SK-N-SH (cell line): ENCODE measurements at regions not wholly inside any gene's neighbourhood (a gene's known extent, or its start where the extent isn't known, plus 50 kb on each side); places are given as distances from the start of the nearest gene placed in this dataset.

Experiments
- CTCF ChIA-PET: fragments of 300-600, 350-600 bp; formaldehyde crosslinking; extraction: SDS; loops from one replicate; lab custom pipeline; 2021; lab: Yijun Ruan, JAX
- POLR2A ChIA-PET: fragments of 350-600 bp; sonication (Branson Sonifier 250); formaldehyde crosslinking; extraction: SDS; loops from one replicate; lab custom pipeline; 2020; ENCODE audit warnings: antibody characterized with exemption, inconsistent platforms; lab: Yijun Ruan, JAX
- DNase-seq: peaks from one replicate; pipeline ENCODE4 v3.0.0; 2012
- H2AFZ ChIP-seq: fragments of 200-600 bp; sonication (generic); 2 replicates; pipeline ENCODE4 v1.8.1; 2016; ENCODE audit warnings: antibody characterized with exemption, mild to moderate bottlenecking, low read depth
- H3F3A ChIP-seq: fragments of 200-600 bp; sonication (generic); replicated peaks from 2 replicates; pipeline ENCODE3; 2016; ENCODE audit warnings: antibody characterized with exemption, mild to moderate bottlenecking; ENCODE audit not compliant: insufficient read depth
- H3K27ac ChIP-seq, 2 experiments: fragments of 200-500 bp in 1 of 2; fragments of 200-600 bp in 1 of 2; sonication (Bioruptor generic) in 1 of 2; sonication (generic), shearing (Covaris generic) in 1 of 2; 2 replicates each; pipeline versions ENCODE4 v1.5.1 to v1.6.1; 2014 to 2016; ENCODE audit warnings: low read depth in 2 of 2, inconsistent platforms in 1 of 2, low read length in 1 of 2, mild to moderate bottlenecking in 1 of 2, mixed read lengths in 1 of 2
- H3K27me3 ChIP-seq: fragments of 200-600 bp; sonication (generic), shearing (Covaris generic); 2 replicates; pipeline ENCODE4 v1.6.1; 2016; ENCODE audit warnings: mixed run types; ENCODE audit not compliant: insufficient read depth
- H3K36me3 ChIP-seq, 2 experiments: fragments of 200-500 bp in 1 of 2; fragments of 200-600 bp in 1 of 2; sonication (Bioruptor generic) in 1 of 2; sonication (generic) in 1 of 2; replicated peaks in 1 of 2; 2 replicates each; pipeline versions ENCODE3 to v1.5.1; 2014 to 2016; ENCODE audit warnings: low read length in 1 of 2, mild to moderate bottlenecking in 1 of 2; ENCODE audit not compliant: insufficient read depth in 2 of 2, control insufficient read depth in 1 of 2
- H3K4me1 ChIP-seq, 2 experiments: fragments of 200-500 bp in 1 of 2; fragments of 200-600 bp in 1 of 2; sonication (Bioruptor generic) in 1 of 2; sonication (generic), shearing (Covaris generic) in 1 of 2; 2 replicates each; pipeline versions ENCODE4 v1.5.1 to v1.6.1; 2014 to 2016; ENCODE audit warnings: low read depth in 1 of 2, low read length in 1 of 2, mixed run types in 1 of 2; ENCODE audit not compliant: insufficient read depth in 2 of 2, control insufficient read depth in 1 of 2
- H3K4me2 ChIP-seq: fragments of 200-600 bp; sonication (generic), shearing (Covaris generic); 2 replicates; pipeline ENCODE4 v1.6.1; 2017; ENCODE audit warnings: mixed run types
- H3K4me3 ChIP-seq, 2 experiments: fragments of 200-500 bp in 1 of 2; fragments of 200-600 bp in 1 of 2; sonication (Bioruptor generic) in 1 of 2; sonication (generic), shearing (Covaris generic) in 1 of 2; 2 replicates each; pipeline versions ENCODE4 v1.5.1 to v1.8.1; 2014 to 2016; ENCODE audit warnings: low read depth in 2 of 2, inconsistent platforms in 1 of 2, low read length in 1 of 2, mild to moderate bottlenecking in 1 of 2, mixed read lengths in 1 of 2, moderate library complexity in 1 of 2
- H3K79me2 ChIP-seq: fragments of 200-600 bp; sonication (generic); 2 replicates; pipeline ENCODE4 v1.8.1; 2017; ENCODE audit warnings: mild to moderate bottlenecking; ENCODE audit not compliant: insufficient read depth
- H3K9ac ChIP-seq: fragments of 200-600 bp; sonication (generic); 2 replicates; pipeline ENCODE4 v1.6.1; 2017; ENCODE audit warnings: mixed run types
- H3K9me2 ChIP-seq: fragments of 200-600 bp; sonication (generic); 2 replicates; pipeline ENCODE4 v1.6.1; 2017; ENCODE audit warnings: mixed run types
- H3K9me3 ChIP-seq: fragments of 200-600 bp; sonication (generic); 2 replicates; pipeline ENCODE4 v1.6.1; 2017; ENCODE audit warnings: mixed run types, mild to moderate bottlenecking, moderate library complexity
- H4K20me1 ChIP-seq: fragments of 200-600 bp; sonication (generic); 2 replicates; pipeline ENCODE4 v1.6.1; 2017; ENCODE audit warnings: mild to moderate bottlenecking, mixed run types; ENCODE audit not compliant: insufficient read depth
- CHD2 ChIP-seq: fragments of 150-350 bp; IDR thresholded peaks from 2 replicates; pipeline ENCODE4 v1.6.1; 2018; ENCODE audit warnings: low read length; ENCODE audit not compliant: partially characterized antibody
- ELF1 ChIP-seq: IDR thresholded peaks from 2 replicates; pipeline ENCODE4 v1.4.0; 2012
- EP300 ChIP-seq, 2 experiments: IDR thresholded peaks; 2 replicates each; pipeline versions ENCODE4 v1.4.0 to v1.6.1; 2012; ENCODE audit warnings: borderline replicate concordance in 1 of 2, low read depth in 1 of 2, low read length in 1 of 2
- EZH2phosphoT487 ChIP-seq: fragments of 200-600 bp; sonication (generic); IDR thresholded peaks from 2 replicates; pipeline ENCODE4 v1.6.1; 2017; ENCODE audit warnings: low read depth, mixed run types, mild to moderate bottlenecking, antibody characterized with exemption, moderate library complexity, borderline replicate concordance
- FOXM1 ChIP-seq: IDR thresholded peaks from 2 replicates; pipeline ENCODE4 v1.4.0; 2012; ENCODE audit warnings: low read depth, mild to moderate bottlenecking
- GABPA ChIP-seq: IDR thresholded peaks from 2 replicates; pipeline ENCODE4 v1.4.0; 2012; ENCODE audit warnings: low read depth, mild to moderate bottlenecking
- GATA2 ChIP-seq: sonication (generic); formaldehyde crosslinking; IDR thresholded peaks from 2 replicates; pipeline ENCODE4 v1.5.0; 2020; ENCODE audit warnings: mild to moderate bottlenecking, missing genetic modification reagents
- JUND ChIP-seq: IDR thresholded peaks from 2 replicates; pipeline ENCODE4 v1.4.0; 2012
- MEF2A ChIP-seq: IDR thresholded peaks from 2 replicates; pipeline ENCODE4 v1.4.0; 2012; ENCODE audit warnings: low read depth, borderline replicate concordance
- NRF1 ChIP-seq: IDR thresholded peaks from 2 replicates; pipeline ENCODE4 v1.6.1; 2012; ENCODE audit warnings: low read depth, mild to moderate bottlenecking, low read length
- POLR2AphosphoS5 ChIP-seq: IDR thresholded peaks from 2 replicates; pipeline ENCODE4 v1.6.1; 2012; ENCODE audit warnings: low read depth, low read length
- RAD21 ChIP-seq: IDR thresholded peaks from 2 replicates; pipeline ENCODE4 v1.6.1; 2012; ENCODE audit warnings: mild to moderate bottlenecking, low read length
- RCOR1 ChIP-seq: fragments of 150-350 bp; IDR thresholded peaks from 2 replicates; pipeline ENCODE4 v1.6.1; 2017; ENCODE audit warnings: antibody characterized with exemption, low read length
- RXRA ChIP-seq: IDR thresholded peaks from 2 replicates; pipeline ENCODE4 v1.4.0; 2012; ENCODE audit warnings: low read depth, mild to moderate bottlenecking, borderline replicate concordance
- SIN3A ChIP-seq: IDR thresholded peaks from 2 replicates; pipeline ENCODE4 v1.6.1; 2012; ENCODE audit warnings: low read depth, mild to moderate bottlenecking, low read length, moderate library complexity, borderline replicate concordance
- TEAD4 ChIP-seq: IDR thresholded peaks from 2 replicates; pipeline ENCODE4 v1.4.0; 2012; ENCODE audit warnings: mild to moderate bottlenecking, borderline replicate concordance; ENCODE audit not compliant: insufficient read depth
- YY1 ChIP-seq: IDR thresholded peaks from 2 replicates; pipeline ENCODE4 v1.4.0; 2012; ENCODE audit warnings: low read depth, mild to moderate bottlenecking
- WGBS: methylation state at CpG from one replicate; pipeline ENCODE4 v1.1.6; 2017; ENCODE audit warnings: low lambda C conversion rate; 5-methylcytosine and 5-hydroxymethylcytosine counted together
- TF ChIP-seq, protein P1 (sequence below): IDR thresholded peaks from 2 replicates; pipeline ENCODE4 v1.6.1; 2012; ENCODE audit warnings: mild to moderate bottlenecking, low read depth, low read length, moderate library complexity

DNA sequence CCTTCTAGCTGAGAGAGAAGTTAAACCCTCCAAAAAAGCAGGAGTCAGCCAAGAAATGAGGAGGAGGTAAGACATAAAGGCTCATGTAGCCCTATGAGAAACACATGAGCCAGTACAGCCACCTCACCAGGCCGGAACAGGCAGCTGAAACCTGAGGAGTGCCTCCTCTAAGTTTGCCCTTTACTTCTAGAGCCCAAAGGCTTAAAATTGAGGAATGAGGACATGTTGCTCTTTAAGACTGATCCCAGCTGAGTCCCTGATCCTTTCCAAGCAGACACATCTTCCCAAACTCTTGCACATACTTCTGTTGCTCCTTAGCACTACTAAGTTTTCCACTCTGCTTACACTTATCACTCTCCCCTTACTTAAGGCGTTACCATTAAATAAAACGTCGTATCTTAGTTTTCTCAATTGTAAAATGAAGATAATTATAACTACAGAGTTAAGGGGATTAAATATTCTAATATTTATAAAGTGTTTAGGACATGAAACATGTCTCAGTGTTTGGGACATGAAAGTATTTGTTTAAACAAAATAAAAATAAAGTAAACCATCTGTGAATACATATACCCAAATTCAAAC lies 124.0 kb downstream of the OGFRL1 start:
- Histone ChIP-seq H3K4me2 (no peak overlapping the region), H3K36me3 (peaks cover 20 to 26% of the 10 kb centered on the region in 2 experiments), H2AFZ (no peak overlapping the region), H3K4me1 (peaks cover 0 to 9% of the 10 kb centered on the region in 2 experiments; a peak in 1 of 4 replicates), H3K27me3 (no peaks in the 10 kb centered on the region), H4K20me1 (no peaks in the 10 kb centered on the region), H3K9me2 (no peaks in the 10 kb centered on the region), H3F3A (no peaks in the 10 kb centered on the region), H3K4me3 (no peak overlapping the region), H3K79me2 (no peaks in the 10 kb centered on the region; the same call in 1 of the 2 replicates), H3K9ac (no peak overlapping the region), H3K27ac (no peak overlapping the region), H3K9me3 (no peaks in the 10 kb centered on the region)
- 91% methylated on average over 3 of the region's 4 CpGs for WGBS
- POLR2A ChIA-PET, result no interaction called here
- no peak for DNase-seq
- TF ChIP-seq GATA2 (CRISPR knock-in tag) (no peak), YY1 (no peak), GABPA (no peak), CHD2 (no peak), MEF2A (no peak), RXRA (no peak), TEAD4 (no peak), EZH2phosphoT487 (no peak), NRF1 (no peak), ELF1 (no peak)
- TF ChIP-seq, protein P1, sequence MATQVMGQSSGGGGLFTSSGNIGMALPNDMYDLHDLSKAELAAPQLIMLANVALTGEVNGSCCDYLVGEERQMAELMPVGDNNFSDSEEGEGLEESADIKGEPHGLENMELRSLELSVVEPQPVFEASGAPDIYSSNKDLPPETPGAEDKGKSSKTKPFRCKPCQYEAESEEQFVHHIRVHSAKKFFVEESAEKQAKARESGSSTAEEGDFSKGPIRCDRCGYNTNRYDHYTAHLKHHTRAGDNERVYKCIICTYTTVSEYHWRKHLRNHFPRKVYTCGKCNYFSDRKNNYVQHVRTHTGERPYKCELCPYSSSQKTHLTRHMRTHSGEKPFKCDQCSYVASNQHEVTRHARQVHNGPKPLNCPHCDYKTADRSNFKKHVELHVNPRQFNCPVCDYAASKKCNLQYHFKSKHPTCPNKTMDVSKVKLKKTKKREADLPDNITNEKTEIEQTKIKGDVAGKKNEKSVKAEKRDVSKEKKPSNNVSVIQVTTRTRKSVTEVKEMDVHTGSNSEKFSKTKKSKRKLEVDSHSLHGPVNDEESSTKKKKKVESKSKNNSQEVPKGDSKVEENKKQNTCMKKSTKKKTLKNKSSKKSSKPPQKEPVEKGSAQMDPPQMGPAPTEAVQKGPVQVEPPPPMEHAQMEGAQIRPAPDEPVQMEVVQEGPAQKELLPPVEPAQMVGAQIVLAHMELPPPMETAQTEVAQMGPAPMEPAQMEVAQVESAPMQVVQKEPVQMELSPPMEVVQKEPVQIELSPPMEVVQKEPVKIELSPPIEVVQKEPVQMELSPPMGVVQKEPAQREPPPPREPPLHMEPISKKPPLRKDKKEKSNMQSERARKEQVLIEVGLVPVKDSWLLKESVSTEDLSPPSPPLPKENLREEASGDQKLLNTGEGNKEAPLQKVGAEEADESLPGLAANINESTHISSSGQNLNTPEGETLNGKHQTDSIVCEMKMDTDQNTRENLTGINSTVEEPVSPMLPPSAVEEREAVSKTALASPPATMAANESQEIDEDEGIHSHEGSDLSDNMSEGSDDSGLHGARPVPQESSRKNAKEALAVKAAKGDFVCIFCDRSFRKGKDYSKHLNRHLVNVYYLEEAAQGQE, result no peak
- CTCF ChIA-PET, result interaction anchor here (0.6 kb wide), 1 partner anchor 41 kb away, joined by 3 read pairs; no protein-coding TSS in a partner anchor

DNA sequence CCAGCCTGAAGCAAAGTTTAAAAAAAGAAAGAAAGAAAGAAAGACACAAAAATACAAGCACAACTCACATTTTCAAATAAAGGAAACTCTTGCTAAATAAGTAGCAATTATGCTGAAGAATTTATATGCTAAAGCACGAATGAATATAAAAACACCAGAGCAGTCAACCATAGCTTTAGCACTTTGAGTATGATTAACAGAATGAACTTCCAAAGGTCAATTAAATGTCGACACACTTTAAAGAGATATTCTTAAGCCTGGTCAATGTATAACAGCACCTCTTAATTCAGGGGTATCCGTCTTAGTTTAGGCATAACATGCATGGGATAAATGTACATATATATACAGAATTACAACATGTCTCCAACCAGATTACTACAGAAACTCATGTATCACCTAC lies 125.9 kb downstream of the OGFRL1 start:
- Histone ChIP-seq H3K4me1 (peaks cover 4 to 10% of the 10 kb centered on the region in 2 experiments; a peak in 2 of 4 replicates), H3K27me3 (no peaks in the 10 kb centered on the region), H3K79me2 (peaks cover 18% of the 10 kb centered on the region), H3K36me3 (peaks cover 20 to 26% of the 10 kb centered on the region in 2 experiments), H3K27ac (no peak overlapping the region), H4K20me1 (no peaks in the 10 kb centered on the region), H2AFZ (no peak overlapping the region), H3K4me2 (no peak overlapping the region), H3K9me3 (no peaks in the 10 kb centered on the region), H3K4me3 (no peak overlapping the region), H3K9ac (no peak overlapping the region), H3K9me2 (no peaks in the 10 kb centered on the region), H3F3A (no peaks in the 10 kb centered on the region)
- 82% methylated on average over 3 of the region's 3 CpGs for WGBS
- TF ChIP-seq GATA2 (CRISPR knock-in tag) (no peak), SIN3A (no peak), GABPA (no peak), EP300 (IDR thresholded peaks at IDR 0.05; ENCODE audit: borderline replicate concordance in 1 of 2, low read depth in 1 of 2, low read length in 1 of 2) (no peak), FOXM1 (no peak), RAD21 (no peak), MEF2A (no peak), RCOR1 (no peak), CHD2 (no peak), JUND (no peak), YY1 (no peak), TEAD4 (no peak), POLR2AphosphoS5 (no peak), RXRA (no peak)
- DNase-seq, result no peak
- CTCF ChIA-PET, result no interaction called here
- POLR2A ChIA-PET, result no interaction called here
